GM23338 (cell line): ENCODE measurements at regions not wholly inside any gene's neighbourhood (a gene's known extent, or its start where the extent isn't known, plus 50 kb on each side); places are given as distances from the start of the nearest gene placed in this dataset.

Experiments used
- ATAC-seq: fragments of 200-7000 bp; cut with Tn5 transposase; 3 replicates; pipeline ENCODE4 v1.9.1; 2020
- DNase-seq: peaks from one replicate; pipeline ENCODE4 v3.0.0-alpha.2; 2015; ENCODE audit warnings: low spot score
- H2AFZ ChIP-seq: fragments of 200-600 bp; sonication (generic); 2 replicates; pipeline ENCODE4 v1.8.0; 2016; ENCODE audit warnings: antibody characterized with exemption, mild to moderate bottlenecking, moderate library complexity
- H3F3A ChIP-seq: fragments of 200-600 bp; sonication (generic); replicated peaks from 2 replicates; pipeline ENCODE4 v1.8.0; 2017; ENCODE audit warnings: antibody characterized with exemption, mixed run types, low read depth
- H3K27ac ChIP-seq: fragments of 200-600 bp; sonication (generic); 2 replicates; pipeline ENCODE4 v1.6.1; 2016; ENCODE audit warnings: low read depth
- H3K27me3 ChIP-seq: fragments of 200-600 bp; sonication (generic); 2 replicates; pipeline ENCODE4 v1.8.0; 2016; ENCODE audit warnings: mild to moderate bottlenecking, mixed run types, moderate library complexity; ENCODE audit not compliant: insufficient read depth
- H3K36me3 ChIP-seq: fragments of 200-600 bp; sonication (generic); 2 replicates; pipeline ENCODE4 v1.8.0; 2016; ENCODE audit warnings: mild to moderate bottlenecking; ENCODE audit not compliant: insufficient read depth
- H3K4me1 ChIP-seq: fragments of 200-600 bp; sonication (generic); 2 replicates; pipeline ENCODE4 v1.8.0; 2016; ENCODE audit warnings: mild to moderate bottlenecking, moderate library complexity; ENCODE audit not compliant: insufficient read depth
- H3K4me2 ChIP-seq: fragments of 200-600 bp; sonication (generic); 2 replicates; pipeline ENCODE4 v1.7.1; 2017; ENCODE audit warnings: mixed run types
- H3K4me3 ChIP-seq: fragments of 200-600 bp; sonication (generic); 2 replicates; pipeline ENCODE4 v1.6.1; 2016; ENCODE audit warnings: mixed run types
- H3K79me2 ChIP-seq: fragments of 200-600 bp; sonication (generic); replicated peaks from 2 replicates; pipeline ENCODE4 v1.8.0; 2017; ENCODE audit warnings: mild to moderate bottlenecking; ENCODE audit not compliant: insufficient read depth
- H3K9me2 ChIP-seq: fragments of 200-600 bp; sonication (generic); 2 replicates; pipeline ENCODE4 v1.8.0; 2017; ENCODE audit not compliant: insufficient read depth
- H4K20me1 ChIP-seq: fragments of 200-600 bp; sonication (generic); replicated peaks from 2 replicates; pipeline ENCODE4 v1.8.0; 2017; ENCODE audit warnings: mild to moderate bottlenecking; ENCODE audit not compliant: insufficient read depth
- H3K27ac Mint-ChIP-seq: 2 replicates; pipeline ENCODE4 v1.8.0; 2020; ENCODE audit warnings: inconsistent platforms, mild to moderate bottlenecking, moderate library complexity, mixed read lengths
- H3K27me3 Mint-ChIP-seq: 3 replicates; pipeline ENCODE4 v1.8.0; 2022; ENCODE audit warnings: low read depth, mild to moderate bottlenecking, moderate library complexity, mixed read lengths, inconsistent platforms; ENCODE audit not compliant: insufficient read depth, poor library complexity
- H3K36me3 Mint-ChIP-seq: 3 replicates; pipeline ENCODE4 v1.8.0; 2021; ENCODE audit warnings: low read depth, mild to moderate bottlenecking, inconsistent platforms, moderate library complexity, mixed read lengths
- H3K4me1 Mint-ChIP-seq: 3 replicates; pipeline ENCODE4 v1.8.0; 2020; ENCODE audit warnings: mild to moderate bottlenecking, inconsistent platforms, mixed read lengths
- H3K4me3 Mint-ChIP-seq: 3 replicates; pipeline ENCODE4 v1.8.0; 2021; ENCODE audit warnings: moderate library complexity, mild to moderate bottlenecking, inconsistent platforms, mixed read lengths
- H3K9me3 Mint-ChIP-seq: 3 replicates; pipeline ENCODE4 v1.8.0; 2020; ENCODE audit warnings: moderate library complexity, mild to moderate bottlenecking, inconsistent platforms, mixed read lengths
- CREB1 ChIP-seq: fragments of 250-450 bp; sonication (Bioruptor Pico); IDR thresholded peaks from 2 replicates; pipeline ENCODE4 v1.5.0; 2020; ENCODE audit warnings: low read depth, mild to moderate bottlenecking, moderate library complexity
- EZH2 ChIP-seq: fragments of 200-600 bp; sonication (generic); IDR thresholded peaks from one replicate; pipeline ENCODE4 v1.8.0; 2017; ENCODE audit warnings: antibody characterized with exemption, mild to moderate bottlenecking, low read depth; ENCODE audit not compliant: unreplicated experiment
- EZH2phosphoT487 ChIP-seq: fragments of 200-600 bp; sonication (generic); IDR thresholded peaks from one replicate; pipeline ENCODE4 v1.8.1; 2018; ENCODE audit warnings: antibody characterized with exemption; ENCODE audit not compliant: unreplicated experiment
- JUNB ChIP-seq: IDR thresholded peaks from one replicate; pipeline ENCODE4 v1.6.1; 2016; ENCODE audit warnings: antibody characterized with exemption; ENCODE audit not compliant: unreplicated experiment
- NANOG ChIP-seq: IDR thresholded peaks from 2 replicates; pipeline ENCODE4 v1.6.1; 2016; ENCODE audit warnings: antibody characterized with exemption, borderline replicate concordance
- POLR2AphosphoS5 ChIP-seq: IDR thresholded peaks from 2 replicates; pipeline ENCODE4 v1.6.1; 2016; ENCODE audit warnings: antibody characterized with exemption, low read depth
- STAT1 ChIP-seq: IDR thresholded peaks from one replicate; pipeline ENCODE4 v1.6.1; 2016; ENCODE audit warnings: antibody characterized with exemption; ENCODE audit not compliant: unreplicated experiment
- ZNF114 ChIP-seq: fragments of 250-450 bp; sonication (Bioruptor Pico); IDR thresholded peaks from 2 replicates; pipeline ENCODE4 v1.5.0; 2020; ENCODE audit warnings: mild to moderate bottlenecking, moderate library complexity
- ZNF331 ChIP-seq: fragments of 250-450 bp; sonication (Bioruptor Pico); IDR thresholded peaks from 2 replicates; pipeline ENCODE4 v1.5.0; 2020; ENCODE audit warnings: low read depth, mild to moderate bottlenecking, moderate library complexity
- TF ChIP-seq, protein P1 (sequence below), 2 experiments: fragments of 200-600 bp in 1 of 2; sonication (generic) in 1 of 2; conservative IDR thresholded peaks; 2 replicates each; pipeline versions ENCODE4 v1.5.1 to v1.6.1; 2016 to 2017; ENCODE audit warnings: antibody characterized with exemption in 2 of 2, low read depth in 2 of 2, mild to moderate bottlenecking in 2 of 2, moderate library complexity in 1 of 2
- TF ChIP-seq, protein P2 (sequence below): IDR thresholded peaks from 2 replicates; pipeline ENCODE4 v1.6.1; 2016; ENCODE audit warnings: antibody characterized with exemption
- TF ChIP-seq, protein P3 (sequence below): IDR thresholded peaks from one replicate; pipeline ENCODE4 v1.6.1; 2018; ENCODE audit warnings: antibody characterized with exemption; ENCODE audit not compliant: unreplicated experiment

DNA sequence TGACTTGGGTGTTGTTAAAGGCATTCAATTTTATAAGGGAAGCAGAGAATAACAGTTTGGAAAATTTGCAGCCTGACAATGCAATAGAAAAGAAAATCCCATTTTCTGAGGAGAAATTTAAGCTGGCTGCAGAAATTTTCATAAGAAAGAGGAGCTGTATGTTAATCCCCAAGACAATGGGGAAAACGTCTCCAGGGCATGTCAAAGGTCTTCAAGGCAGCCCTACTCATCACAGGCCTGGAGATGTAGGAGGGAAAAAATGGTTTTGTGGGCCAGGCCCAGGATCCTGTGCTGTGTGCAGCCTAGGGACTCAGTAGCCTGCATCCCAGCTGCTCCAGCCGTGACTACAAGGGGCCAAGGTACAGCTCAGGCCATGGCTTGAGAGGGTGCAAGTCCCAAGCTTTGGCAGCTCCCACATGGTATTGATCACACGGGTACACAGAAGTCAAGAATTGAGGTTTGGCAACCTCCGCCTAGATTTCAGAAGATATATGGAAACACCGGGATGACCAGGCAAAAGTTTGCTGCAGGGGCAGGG, 846.4 kb downstream of the C12orf50 start (continued):
- TF ChIP-seq, protein P1, sequence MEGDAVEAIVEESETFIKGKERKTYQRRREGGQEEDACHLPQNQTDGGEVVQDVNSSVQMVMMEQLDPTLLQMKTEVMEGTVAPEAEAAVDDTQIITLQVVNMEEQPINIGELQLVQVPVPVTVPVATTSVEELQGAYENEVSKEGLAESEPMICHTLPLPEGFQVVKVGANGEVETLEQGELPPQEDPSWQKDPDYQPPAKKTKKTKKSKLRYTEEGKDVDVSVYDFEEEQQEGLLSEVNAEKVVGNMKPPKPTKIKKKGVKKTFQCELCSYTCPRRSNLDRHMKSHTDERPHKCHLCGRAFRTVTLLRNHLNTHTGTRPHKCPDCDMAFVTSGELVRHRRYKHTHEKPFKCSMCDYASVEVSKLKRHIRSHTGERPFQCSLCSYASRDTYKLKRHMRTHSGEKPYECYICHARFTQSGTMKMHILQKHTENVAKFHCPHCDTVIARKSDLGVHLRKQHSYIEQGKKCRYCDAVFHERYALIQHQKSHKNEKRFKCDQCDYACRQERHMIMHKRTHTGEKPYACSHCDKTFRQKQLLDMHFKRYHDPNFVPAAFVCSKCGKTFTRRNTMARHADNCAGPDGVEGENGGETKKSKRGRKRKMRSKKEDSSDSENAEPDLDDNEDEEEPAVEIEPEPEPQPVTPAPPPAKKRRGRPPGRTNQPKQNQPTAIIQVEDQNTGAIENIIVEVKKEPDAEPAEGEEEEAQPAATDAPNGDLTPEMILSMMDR (conservative IDR thresholded peaks at IDR 0.05; ENCODE audit: low read depth in 2 of 2) = no peak
- TF ChIP-seq POLR2AphosphoS5 (no peak), ZNF114 (no peak), NANOG (no peak), CREB1 (no peak), STAT1 (no peak), EZH2phosphoT487 (no peak)
- TF ChIP-seq, protein P2, sequence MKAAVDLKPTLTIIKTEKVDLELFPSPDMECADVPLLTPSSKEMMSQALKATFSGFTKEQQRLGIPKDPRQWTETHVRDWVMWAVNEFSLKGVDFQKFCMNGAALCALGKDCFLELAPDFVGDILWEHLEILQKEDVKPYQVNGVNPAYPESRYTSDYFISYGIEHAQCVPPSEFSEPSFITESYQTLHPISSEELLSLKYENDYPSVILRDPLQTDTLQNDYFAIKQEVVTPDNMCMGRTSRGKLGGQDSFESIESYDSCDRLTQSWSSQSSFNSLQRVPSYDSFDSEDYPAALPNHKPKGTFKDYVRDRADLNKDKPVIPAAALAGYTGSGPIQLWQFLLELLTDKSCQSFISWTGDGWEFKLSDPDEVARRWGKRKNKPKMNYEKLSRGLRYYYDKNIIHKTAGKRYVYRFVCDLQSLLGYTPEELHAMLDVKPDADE = no peak
- TF ChIP-seq, protein P3, sequence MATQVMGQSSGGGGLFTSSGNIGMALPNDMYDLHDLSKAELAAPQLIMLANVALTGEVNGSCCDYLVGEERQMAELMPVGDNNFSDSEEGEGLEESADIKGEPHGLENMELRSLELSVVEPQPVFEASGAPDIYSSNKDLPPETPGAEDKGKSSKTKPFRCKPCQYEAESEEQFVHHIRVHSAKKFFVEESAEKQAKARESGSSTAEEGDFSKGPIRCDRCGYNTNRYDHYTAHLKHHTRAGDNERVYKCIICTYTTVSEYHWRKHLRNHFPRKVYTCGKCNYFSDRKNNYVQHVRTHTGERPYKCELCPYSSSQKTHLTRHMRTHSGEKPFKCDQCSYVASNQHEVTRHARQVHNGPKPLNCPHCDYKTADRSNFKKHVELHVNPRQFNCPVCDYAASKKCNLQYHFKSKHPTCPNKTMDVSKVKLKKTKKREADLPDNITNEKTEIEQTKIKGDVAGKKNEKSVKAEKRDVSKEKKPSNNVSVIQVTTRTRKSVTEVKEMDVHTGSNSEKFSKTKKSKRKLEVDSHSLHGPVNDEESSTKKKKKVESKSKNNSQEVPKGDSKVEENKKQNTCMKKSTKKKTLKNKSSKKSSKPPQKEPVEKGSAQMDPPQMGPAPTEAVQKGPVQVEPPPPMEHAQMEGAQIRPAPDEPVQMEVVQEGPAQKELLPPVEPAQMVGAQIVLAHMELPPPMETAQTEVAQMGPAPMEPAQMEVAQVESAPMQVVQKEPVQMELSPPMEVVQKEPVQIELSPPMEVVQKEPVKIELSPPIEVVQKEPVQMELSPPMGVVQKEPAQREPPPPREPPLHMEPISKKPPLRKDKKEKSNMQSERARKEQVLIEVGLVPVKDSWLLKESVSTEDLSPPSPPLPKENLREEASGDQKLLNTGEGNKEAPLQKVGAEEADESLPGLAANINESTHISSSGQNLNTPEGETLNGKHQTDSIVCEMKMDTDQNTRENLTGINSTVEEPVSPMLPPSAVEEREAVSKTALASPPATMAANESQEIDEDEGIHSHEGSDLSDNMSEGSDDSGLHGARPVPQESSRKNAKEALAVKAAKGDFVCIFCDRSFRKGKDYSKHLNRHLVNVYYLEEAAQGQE = no peak

DNA sequence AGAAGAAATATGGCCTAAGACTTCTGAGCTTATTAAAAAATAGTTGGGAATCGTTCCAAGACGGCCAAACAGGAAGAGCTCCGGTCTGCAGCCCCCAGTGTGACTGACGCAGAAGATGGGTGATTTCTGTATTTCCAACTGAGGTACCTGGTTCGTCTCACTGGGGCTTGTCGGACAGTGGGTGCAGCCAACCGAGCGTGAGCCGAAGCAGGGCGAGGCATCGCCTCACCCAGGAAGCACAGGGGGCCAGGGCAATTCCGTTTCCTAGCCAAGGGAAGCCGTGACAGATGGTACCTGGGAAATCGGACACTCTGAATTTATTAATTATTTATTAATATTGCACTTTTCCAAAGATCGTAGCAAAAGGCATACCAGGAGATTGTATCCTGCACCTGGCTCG, 857.8 kb downstream of the C12orf50 start:
- Mint-ChIP-seq H3K36me3 (peaks cover 15% of the 10 kb centered on the region), H3K4me1 (no peaks in the 10 kb centered on the region; the same call in 2 of the 3 replicates), H3K4me3 (no peak overlapping the region), H3K9me3 (peaks cover 27% of the 10 kb centered on the region), H3K27ac (no peak overlapping the region), H3K27me3 (no peaks in the 10 kb centered on the region)
- no peaks in the 10 kb centered on the region for H3K79me2 ChIP-seq
- no peaks in the 10 kb centered on the region; the same call in none of the 2 replicates for H3K36me3 ChIP-seq
- no peaks in the 10 kb centered on the region for H3K4me1 ChIP-seq
- no peaks in the 10 kb centered on the region for H3K27me3 ChIP-seq
- H3K4me2 ChIP-seq = no peak overlapping the region
- H3K9me2 ChIP-seq = peaks cover 5% of the 10 kb centered on the region; the same call in 1 of the 2 replicates
- ATAC-seq (no peak), DNase-seq (no peak)
- H2AFZ ChIP-seq = no peak overlapping the region
- H4K20me1 ChIP-seq = no peaks in the 10 kb centered on the region
- no peak overlapping the region for H3K27ac ChIP-seq
- H3K4me3 ChIP-seq = no peak overlapping the region
- H3F3A ChIP-seq = no peaks in the 10 kb centered on the region
- no peak for TF ChIP-seq EZH2
- no peak for TF ChIP-seq CREB1
- TF ChIP-seq, protein P2 = no peak
- TF ChIP-seq, protein P1 (conservative IDR thresholded peaks at IDR 0.05; ENCODE audit: low read depth in 2 of 2) = no peak
- no peak for TF ChIP-seq POLR2AphosphoS5
- no peak for TF ChIP-seq JUNB
- no peak for TF ChIP-seq ZNF331
